ENCODE measurements at regions not wholly inside any gene's neighbourhood (a gene's known extent, or its start where the extent isn't known, plus 50 kb on each side); places are given as distances from the start of the nearest gene placed in this dataset.

DNA sequence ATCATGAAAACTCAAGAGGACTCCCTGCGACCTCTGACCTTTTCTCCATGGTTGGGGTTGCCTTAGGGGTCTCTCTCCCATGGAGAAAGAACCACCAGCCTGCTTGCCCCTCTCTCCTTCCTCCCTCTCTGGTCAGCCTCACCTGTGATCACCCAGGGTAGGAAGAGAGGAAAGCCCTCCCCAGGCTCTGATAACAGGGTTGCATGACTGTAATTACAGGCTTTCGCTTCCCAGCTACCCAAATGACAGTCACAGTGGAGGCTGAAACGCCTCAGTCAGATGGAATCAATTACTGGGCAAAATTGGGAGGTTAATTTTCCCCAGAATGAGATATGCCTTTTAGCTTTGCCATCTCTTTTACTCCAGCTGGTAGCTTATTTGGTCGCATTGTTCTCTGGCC lies 265.8 kb upstream of the SOX9 start:
- no peak overlapping the region for H3K9ac ChIP-seq (ENCODE audit: low read length)
- no peak overlapping the region for H2BK5ac ChIP-seq (ENCODE audit: low read depth, low read length, poor library complexity)
- no peak overlapping the region for H3K4me3 ChIP-seq (ENCODE audit: low read depth, low read length)
- no peak overlapping the region for H3K27ac ChIP-seq (ENCODE audit: low read depth, low read length)
- no peak overlapping the region for H2AFZ ChIP-seq (ENCODE audit: insufficient read depth, low read length, poor library complexity)
- peaks cover 0 to 3% of the 10 kb centered on the region in 2 experiments for H3K4me1 ChIP-seq (ENCODE audit: control insufficient read depth in 1 of 2, insufficient read depth in 2 of 2, low read length in 2 of 2)
- H3K14ac ChIP-seq (ENCODE audit: low read length): no peak overlapping the region
- no peaks in the 10 kb centered on the region for H3K9me3 ChIP-seq (ENCODE audit: insufficient read depth, low read depth, low read length)
- no peak overlapping the region for H2BK12ac ChIP-seq (ENCODE audit: low read length)
- no CpG with 5 or more reads among the region's 4 CpGs for WGBS (ENCODE audit: extremely low coverage, insufficient coverage, insufficient read length)
- H3K4me2 ChIP-seq (ENCODE audit: low read length): peak overlapping the region; percentile 24
- H4K91ac ChIP-seq (ENCODE audit: low read depth, low read length): no peak overlapping the region
- H3K36me3 ChIP-seq (ENCODE audit: control insufficient read depth in 1 of 2, insufficient read depth in 2 of 2, low read length in 2 of 2): no peaks in the 10 kb centered on the region
- no peaks in the 10 kb centered on the region for H3K79me2 ChIP-seq (ENCODE audit: control insufficient read depth, insufficient read depth, low read length, poor library complexity)
- H3K79me1 ChIP-seq (ENCODE audit: low read length): no peaks in the 10 kb centered on the region
- no peak overlapping the region for H2AK5ac ChIP-seq (ENCODE audit: low read length)
- no peak overlapping the region for H4K12ac ChIP-seq (ENCODE audit: low read depth, low read length)
- H3K18ac ChIP-seq (ENCODE audit: low read length): no peak overlapping the region
- no peak overlapping the region for H4K8ac ChIP-seq (ENCODE audit: low read depth, low read length)
- no peak for DNase-seq
- no peak overlapping the region for H3K4ac ChIP-seq (ENCODE audit: low read depth, low read length)
- H3K23ac ChIP-seq (ENCODE audit: low read length): no peak overlapping the region
- no peak overlapping the region for H2BK120ac ChIP-seq (ENCODE audit: insufficient read depth, low read length, poor library complexity)
- no peaks in the 10 kb centered on the region for H3K27me3 ChIP-seq (ENCODE audit: insufficient read depth, low read length)

DNA sequence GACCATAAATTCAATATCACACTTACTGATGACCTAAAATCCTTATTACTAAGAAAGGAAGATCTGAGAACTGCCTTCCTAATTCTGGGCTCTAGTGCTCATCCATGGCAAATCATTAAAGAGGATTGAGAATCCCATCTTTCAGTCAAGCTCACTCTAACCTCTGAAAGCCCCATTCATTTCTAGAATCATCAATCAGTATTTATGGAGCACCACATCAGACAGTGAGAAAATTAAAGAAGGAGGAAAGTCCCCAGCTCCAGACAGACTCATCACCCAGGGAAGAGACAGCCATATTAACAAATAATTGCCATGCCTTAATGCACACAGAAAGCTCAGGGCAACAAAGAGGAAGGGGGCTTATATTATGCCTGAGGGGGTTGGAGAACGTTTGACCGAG lies 256.1 kb upstream of the SOX9 start:
- DNase-seq: no peak
- no peak overlapping the region for H2AFZ ChIP-seq (ENCODE audit: insufficient read depth, low read length, poor library complexity)
- H3K36me3 ChIP-seq (ENCODE audit: control insufficient read depth in 1 of 2, insufficient read depth in 2 of 2, low read length in 2 of 2): no peaks in the 10 kb centered on the region
- H3K18ac ChIP-seq (ENCODE audit: low read length): no peak overlapping the region
- H3K4me2 ChIP-seq (ENCODE audit: low read length): no peak overlapping the region
- no CpG with 5 or more reads among the region's 2 CpGs for WGBS (ENCODE audit: extremely low coverage, insufficient coverage, insufficient read length)
- H3K27me3 ChIP-seq (ENCODE audit: insufficient read depth, low read length): no peaks in the 10 kb centered on the region
- no peaks in the 10 kb centered on the region for H3K9me3 ChIP-seq (ENCODE audit: insufficient read depth, low read depth, low read length)
- H3K79me1 ChIP-seq (ENCODE audit: low read length): peaks cover 3% of the 10 kb centered on the region
- H3K79me2 ChIP-seq (ENCODE audit: control insufficient read depth, insufficient read depth, low read length, poor library complexity): no peaks in the 10 kb centered on the region
- H2AK5ac ChIP-seq (ENCODE audit: low read length): no peak overlapping the region
- no peak overlapping the region for H4K12ac ChIP-seq (ENCODE audit: low read depth, low read length)
- no peak overlapping the region for H3K27ac ChIP-seq (ENCODE audit: low read depth, low read length)
- no peak overlapping the region for H3K9ac ChIP-seq (ENCODE audit: low read length)
- no peak overlapping the region for H3K14ac ChIP-seq (ENCODE audit: low read length)
- H3K4ac ChIP-seq (ENCODE audit: low read depth, low read length): no peak overlapping the region
- no peak overlapping the region for H2BK5ac ChIP-seq (ENCODE audit: low read depth, low read length, poor library complexity)
- no peak overlapping the region for H4K91ac ChIP-seq (ENCODE audit: low read depth, low read length)
- H3K4me1 ChIP-seq (ENCODE audit: control insufficient read depth in 1 of 2, insufficient read depth in 2 of 2, low read length in 2 of 2): peaks cover 0 to 2% of the 10 kb centered on the region in 2 experiments
- peak overlapping the region; percentile 31 for H2BK12ac ChIP-seq (ENCODE audit: low read length)
- no peak overlapping the region for H2BK120ac ChIP-seq (ENCODE audit: insufficient read depth, low read length, poor library complexity)
- H4K8ac ChIP-seq (ENCODE audit: low read depth, low read length): no peak overlapping the region
- H3K4me3 ChIP-seq (ENCODE audit: low read depth, low read length): no peak overlapping the region
- no peak overlapping the region for H3K23ac ChIP-seq (ENCODE audit: low read length)

DNA sequence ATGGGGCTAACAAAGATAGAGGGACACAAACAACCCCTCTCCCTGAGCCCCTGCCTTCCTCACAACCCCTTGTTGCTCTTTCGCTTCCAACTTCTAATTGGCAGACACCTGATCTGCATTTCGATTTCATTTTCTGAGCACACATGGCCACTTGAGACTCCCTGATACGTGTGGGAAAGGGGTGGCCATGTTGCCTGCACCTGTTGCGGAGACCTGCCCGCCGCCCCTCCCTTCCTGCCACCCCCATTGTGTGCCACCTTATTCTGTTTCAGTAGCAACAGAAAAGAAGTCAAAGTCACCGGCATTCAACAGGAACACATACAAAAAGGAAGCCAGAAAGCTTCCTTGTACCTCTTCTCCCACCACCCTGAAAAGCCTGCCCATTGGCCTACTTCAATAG lies 254.7 kb upstream of the SOX9 start:
- no peaks in the 10 kb centered on the region for H3K79me2 ChIP-seq (ENCODE audit: control insufficient read depth, insufficient read depth, low read length, poor library complexity)
- no peak overlapping the region for H2BK5ac ChIP-seq (ENCODE audit: low read depth, low read length, poor library complexity)
- no peak overlapping the region for H3K4ac ChIP-seq (ENCODE audit: low read depth, low read length)

DNA sequence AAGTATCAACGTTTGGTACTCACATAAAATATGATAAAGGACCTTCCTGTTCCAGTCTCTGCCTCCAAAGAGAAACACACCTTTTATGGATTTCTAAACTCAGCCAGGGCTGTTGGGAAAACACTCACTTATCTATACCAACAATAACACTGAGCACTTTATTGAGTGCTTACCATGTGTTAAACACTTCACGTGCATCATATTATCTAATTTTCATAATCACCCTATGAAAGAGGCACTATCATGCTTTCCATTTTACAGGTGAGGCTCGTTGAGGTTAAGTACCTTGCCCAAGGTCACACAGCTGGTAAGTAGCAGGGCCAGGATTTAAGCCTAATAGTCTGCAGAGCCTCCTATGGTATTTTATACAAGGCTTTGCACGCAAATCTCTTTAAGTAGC lies 251.5 kb upstream of the SOX9 start:
- Histone ChIP-seq H3K9ac (ENCODE audit: low read length) (no peak overlapping the region), H3K27me3 (ENCODE audit: insufficient read depth, low read length) (no peaks in the 10 kb centered on the region), H3K36me3 (ENCODE audit: control insufficient read depth in 1 of 2, insufficient read depth in 2 of 2, low read length in 2 of 2) (no peaks in the 10 kb centered on the region), H3K79me2 (ENCODE audit: control insufficient read depth, insufficient read depth, low read length, poor library complexity) (no peaks in the 10 kb centered on the region), H3K27ac (ENCODE audit: low read depth, low read length) (no peak overlapping the region), H3K4me1 (ENCODE audit: control insufficient read depth in 1 of 2, insufficient read depth in 2 of 2, low read length in 2 of 2) (peaks cover 5 to 7% of the 10 kb centered on the region in 2 experiments), H3K23ac (ENCODE audit: low read length) (no peak overlapping the region), H3K4ac (ENCODE audit: low read depth, low read length) (no peak overlapping the region), H4K91ac (ENCODE audit: low read depth, low read length) (no peak overlapping the region), H2AFZ (ENCODE audit: insufficient read depth, low read length, poor library complexity) (no peak overlapping the region), H4K12ac (ENCODE audit: low read depth, low read length) (no peak overlapping the region), H2BK5ac (ENCODE audit: low read depth, low read length, poor library complexity) (no peak overlapping the region), H2BK120ac (ENCODE audit: insufficient read depth, low read length, poor library complexity) (peak overlapping the region; percentile 31), H3K18ac (ENCODE audit: low read length) (no peak overlapping the region), H3K79me1 (ENCODE audit: low read length) (peaks cover 8% of the 10 kb centered on the region), H2BK12ac (ENCODE audit: low read length) (no peak overlapping the region), H3K9me3 (ENCODE audit: insufficient read depth, low read depth, low read length) (no peaks in the 10 kb centered on the region), H3K14ac (ENCODE audit: low read length) (peak overlapping the region; percentile 48), H3K4me3 (ENCODE audit: low read depth, low read length) (no peak overlapping the region), H4K8ac (ENCODE audit: low read depth, low read length) (no peak overlapping the region), H3K4me2 (ENCODE audit: low read length) (no peak overlapping the region), H2AK5ac (ENCODE audit: low read length) (no peak overlapping the region)
- no CpG with 5 or more reads among the region's 4 CpGs for WGBS (ENCODE audit: extremely low coverage, insufficient coverage, insufficient read length)
- no peak for DNase-seq

More for the DNA sequence above, 254.7 kb upstream of the SOX9 start:
- Histone ChIP-seq H3K4me2 (ENCODE audit: low read length) (no peak overlapping the region), H3K9me3 (ENCODE audit: insufficient read depth, low read depth, low read length) (no peaks in the 10 kb centered on the region), H3K4me1 (ENCODE audit: control insufficient read depth in 1 of 2, insufficient read depth in 2 of 2, low read length in 2 of 2) (peaks cover under 1 to 2% of the 10 kb centered on the region in 2 experiments), H3K36me3 (ENCODE audit: control insufficient read depth in 1 of 2, insufficient read depth in 2 of 2, low read length in 2 of 2) (no peaks in the 10 kb centered on the region), H4K12ac (ENCODE audit: low read depth, low read length) (no peak overlapping the region), H2AK5ac (ENCODE audit: low read length) (no peak overlapping the region), H3K18ac (ENCODE audit: low read length) (no peak overlapping the region), H2BK12ac (ENCODE audit: low read length) (no peak overlapping the region), H3K14ac (ENCODE audit: low read length) (no peak overlapping the region), H3K4me3 (ENCODE audit: low read depth, low read length) (no peak overlapping the region), H2AFZ (ENCODE audit: insufficient read depth, low read length, poor library complexity) (no peak overlapping the region), H4K8ac (ENCODE audit: low read depth, low read length) (no peak overlapping the region), H4K91ac (ENCODE audit: low read depth, low read length) (no peak overlapping the region), H3K79me1 (ENCODE audit: low read length) (peaks cover 4% of the 10 kb centered on the region), H3K23ac (ENCODE audit: low read length) (no peak overlapping the region), H2BK120ac (ENCODE audit: insufficient read depth, low read length, poor library complexity) (no peak overlapping the region), H3K27me3 (ENCODE audit: insufficient read depth, low read length) (no peaks in the 10 kb centered on the region), H3K27ac (ENCODE audit: low read depth, low read length) (no peak overlapping the region), H3K9ac (ENCODE audit: low read length) (no peak overlapping the region)
- DNase-seq: no peak
- WGBS (ENCODE audit: extremely low coverage, insufficient coverage, insufficient read length): no CpG with 5 or more reads among the region's 7 CpGs
